Inflammatory macrophage treated with lipopolysaccharide for 4 hours (primary cell): ENCODE measurements at regions not wholly inside any gene's neighbourhood (a gene's known extent, or its start where the extent isn't known, plus 50 kb on each side); places are given as distances from the start of the nearest gene placed in this dataset.

Source experiments
- DNase-seq: peaks from one replicate; pipeline ENCODE4 v3.0.0-alpha.2; 2020

DNA sequence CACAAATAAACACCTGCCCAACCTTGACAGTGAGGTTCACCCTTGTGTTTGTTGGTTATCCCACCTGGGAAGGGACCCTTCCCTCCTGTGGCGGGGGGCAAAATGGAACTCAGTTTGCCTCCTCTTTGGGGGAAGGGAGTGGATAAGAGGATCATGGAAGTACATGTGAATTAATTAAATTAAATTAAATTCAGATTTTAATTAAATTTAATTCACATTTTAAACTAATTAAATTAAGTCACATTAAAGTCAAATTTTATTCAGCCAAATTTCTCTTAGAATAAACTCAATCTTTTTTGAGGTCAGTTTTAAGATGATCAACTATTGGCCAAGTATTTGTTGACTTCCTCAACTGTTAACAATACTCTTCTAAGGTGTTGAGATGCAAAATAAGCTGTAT lies 252.4 kb upstream of the AJAP1 start:
- DNase-seq = no peak

DNA sequence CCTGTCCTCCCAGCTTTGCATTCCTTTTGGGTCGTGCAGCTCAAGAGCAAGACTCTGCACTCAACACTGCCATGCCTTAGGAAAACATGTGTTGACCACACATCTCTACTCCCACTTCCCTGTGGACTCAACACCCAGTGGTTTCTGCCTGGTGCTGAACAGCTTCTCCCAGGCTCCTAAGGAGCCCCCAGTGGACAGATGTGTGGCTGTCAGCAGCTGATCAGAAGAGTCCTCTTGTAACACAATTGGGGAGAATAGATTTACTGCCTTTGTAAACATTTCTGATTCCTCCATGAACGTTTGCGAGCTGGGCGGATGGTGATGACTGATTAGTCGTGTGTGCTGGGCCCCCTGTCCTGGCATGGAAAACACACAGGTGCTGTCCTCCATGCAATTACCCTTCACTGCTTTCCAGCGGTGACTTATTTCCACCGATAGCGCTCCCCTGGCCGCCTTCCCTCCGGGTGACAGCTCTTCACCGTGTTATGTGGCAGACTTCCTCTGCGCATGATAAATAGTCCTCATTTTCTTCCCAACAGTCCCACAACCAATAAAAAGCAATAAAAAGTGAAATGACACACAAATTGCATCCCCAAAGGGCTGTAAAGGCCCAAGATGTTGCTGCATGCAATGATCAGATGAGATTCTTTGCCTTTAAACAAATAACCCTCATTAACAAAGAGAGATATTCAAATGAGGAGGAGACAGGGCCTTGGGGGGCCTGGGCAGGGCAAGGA lies 249.4 kb upstream of the AJAP1 start:
- no peak for DNase-seq

- DNase-seq = no peak
These were observed 246.6 kb upstream of the AJAP1 start for GRCh38 chr1:4407851-4408250.

DNA sequence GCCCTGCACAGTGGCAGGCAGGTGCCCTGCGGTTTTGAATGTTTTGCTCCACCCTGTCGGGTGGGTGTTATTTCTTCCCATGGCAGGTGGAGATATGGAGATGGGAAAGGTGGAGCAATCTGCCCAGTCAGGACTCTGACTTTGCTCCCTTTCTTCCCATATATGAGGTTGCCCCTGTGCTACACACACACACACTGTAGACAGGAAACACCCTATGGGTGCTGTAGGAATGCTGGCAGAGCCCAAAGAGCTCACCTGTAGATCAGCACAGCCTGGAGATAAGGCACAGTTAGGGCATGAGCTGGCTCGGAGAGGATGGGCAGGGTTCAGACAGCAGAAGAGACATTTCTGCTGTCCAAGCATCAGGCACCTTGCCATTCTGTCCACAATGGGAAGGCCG lies 246.0 kb upstream of the AJAP1 start:
- no peak for DNase-seq

DNA sequence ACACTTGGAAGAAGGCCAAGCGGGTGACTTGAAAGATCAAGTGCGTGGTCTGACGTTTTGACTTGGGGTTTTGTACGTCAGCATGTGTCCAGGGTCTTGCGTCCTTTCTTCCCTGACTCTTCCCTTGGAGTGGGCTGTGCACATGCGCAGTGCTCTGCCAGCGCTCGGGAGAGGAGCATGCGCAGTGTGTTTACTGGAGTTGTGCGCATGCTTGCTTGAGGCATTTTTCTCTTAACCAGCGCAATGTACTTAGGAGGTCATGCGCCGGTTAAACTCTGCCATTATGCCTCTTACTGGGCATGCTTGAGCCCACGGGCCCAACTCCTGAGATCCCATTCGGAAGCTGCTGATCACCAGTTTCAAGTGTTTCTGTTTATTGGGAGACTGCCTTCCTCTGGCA lies 242.5 kb upstream of the AJAP1 start:
- DNase-seq = no peak

DNA sequence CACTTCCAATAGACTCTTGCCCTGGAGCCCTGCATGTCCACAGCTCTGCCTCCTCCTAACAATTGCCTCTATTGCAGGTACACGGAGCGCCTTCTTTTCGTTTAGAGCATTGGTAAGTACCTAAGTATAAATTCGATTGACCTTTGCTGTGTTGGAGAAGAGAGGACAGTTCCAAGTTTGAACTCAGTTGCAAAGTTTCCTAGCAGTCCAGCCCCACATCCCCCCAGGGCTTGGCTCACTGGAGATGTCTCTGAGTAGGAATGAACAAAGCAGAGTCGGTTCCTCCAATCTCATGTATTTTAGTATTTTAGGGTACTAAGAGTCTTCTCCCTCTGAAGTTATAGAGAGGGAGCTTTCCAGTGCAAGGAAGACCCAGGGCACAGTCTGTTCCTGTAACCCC lies 238.9 kb upstream of the AJAP1 start:
- DNase-seq = no peak

DNA sequence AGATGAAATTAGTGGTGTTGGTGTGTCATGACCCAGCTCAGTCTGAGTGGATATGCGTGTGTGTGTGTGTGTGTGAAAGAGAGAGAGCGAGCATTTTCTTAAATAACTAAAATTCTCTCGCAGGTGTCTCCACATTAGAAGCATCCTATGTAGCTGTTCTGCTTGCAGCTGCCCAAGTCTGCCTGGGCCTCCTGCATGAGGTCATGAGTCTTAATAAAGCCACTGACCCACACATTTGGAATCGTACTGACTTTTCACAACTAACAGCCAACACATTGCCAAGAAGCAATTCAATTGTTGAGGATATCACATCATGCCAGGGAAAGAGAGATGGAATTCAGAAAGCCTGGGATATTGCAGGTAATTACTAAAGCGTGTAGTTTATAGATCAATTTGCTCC lies 238.2 kb upstream of the AJAP1 start:
- DNase-seq = no peak

DNA sequence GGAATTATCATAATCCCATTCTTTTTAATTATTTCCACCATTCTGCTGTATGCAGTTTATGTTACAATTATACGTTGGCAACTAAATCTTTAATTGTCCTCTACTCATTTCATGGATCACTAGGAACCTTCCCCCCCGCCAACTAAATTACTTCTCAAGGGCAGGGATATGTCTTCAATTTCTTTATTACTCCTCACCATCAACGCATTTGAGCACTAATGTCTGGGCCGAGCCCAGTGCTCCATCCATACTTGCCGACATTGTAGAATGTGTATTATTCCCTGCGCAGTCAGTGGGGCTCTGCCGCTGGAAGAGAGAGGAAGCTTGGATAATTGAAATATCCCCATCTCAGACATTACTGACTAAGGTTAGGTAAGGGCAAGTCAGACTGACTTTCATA lies 236.4 kb upstream of the AJAP1 start:
- no peak for DNase-seq

DNA sequence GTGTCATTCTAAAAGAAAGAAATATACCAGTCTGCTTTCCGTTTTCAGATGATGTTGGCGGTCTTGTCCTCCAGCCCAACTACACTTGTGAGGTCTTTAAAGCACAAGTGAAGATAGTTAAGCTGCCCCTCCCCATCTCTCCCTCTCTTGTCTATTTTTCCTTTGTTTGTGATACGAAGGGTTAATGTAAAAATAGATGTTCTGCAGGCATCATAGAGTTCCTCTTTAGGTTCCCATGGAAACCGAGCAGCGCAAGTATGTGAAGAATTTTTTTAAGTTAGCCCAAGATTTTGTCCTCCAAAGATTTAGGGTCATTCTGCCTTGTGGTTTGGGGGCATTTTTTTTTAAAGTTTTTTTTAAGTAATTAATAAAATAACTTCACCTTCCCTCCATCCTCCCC lies 232.4 kb upstream of the AJAP1 start:
- no peak for DNase-seq

- no peak for DNase-seq
These were observed 231.7 kb upstream of the AJAP1 start for GRCh38 chr1:4422504-4423289.

- DNase-seq = no peak
These were observed 230.2 kb upstream of the AJAP1 start for GRCh38 chr1:4424254-4424653.

GRCh38 chr1:4424766-4425165 lies 229.6 kb upstream of the AJAP1 start:
- no peak for DNase-seq

DNA sequence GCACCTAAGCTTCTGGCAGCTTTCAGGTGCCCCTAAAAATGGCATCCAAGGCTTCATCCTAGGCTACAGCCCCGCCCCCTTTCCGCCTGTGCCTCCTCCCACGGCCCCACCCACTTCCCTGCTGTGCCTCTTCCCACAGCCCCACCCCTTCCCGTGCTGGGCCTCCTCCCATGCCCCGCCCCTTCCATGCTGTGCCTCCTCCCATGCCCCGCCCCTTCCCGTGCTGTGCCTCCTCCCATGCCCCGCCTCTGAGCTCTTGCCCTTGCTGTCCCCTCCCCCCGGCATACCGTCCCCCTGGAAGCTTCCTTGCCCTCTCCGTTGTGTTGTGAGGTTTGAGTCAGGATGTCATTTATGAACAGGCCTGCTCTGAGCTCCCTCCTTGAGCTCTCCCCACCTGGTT lies 228.5 kb upstream of the AJAP1 start:
- no peak for DNase-seq

GRCh38 chr1:4428711-4429110 lies 225.7 kb upstream of the AJAP1 start:
- DNase-seq = no peak

GRCh38 chr1:4430406-4431365 lies 223.7 kb upstream of the AJAP1 start:
- DNase-seq = no peak

DNA sequence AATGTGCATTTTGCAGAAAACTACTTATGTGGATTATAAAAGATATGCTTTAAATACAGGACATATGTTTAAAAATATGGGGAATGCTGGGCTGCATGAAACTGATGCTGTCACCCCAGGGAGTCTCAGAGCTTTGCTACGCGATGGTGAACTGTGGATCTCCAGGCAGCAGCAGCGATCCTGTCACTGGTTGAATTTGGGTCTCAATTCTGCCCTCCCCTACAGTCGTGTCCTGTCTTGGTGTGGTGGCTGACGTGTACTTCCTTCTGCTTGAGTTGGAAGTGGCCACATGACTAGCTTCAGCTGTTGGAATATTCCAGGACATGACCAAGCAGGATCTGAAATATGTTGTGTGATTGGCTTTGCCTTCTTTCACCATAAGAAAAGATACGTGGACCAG lies 222.9 kb upstream of the AJAP1 start:
- DNase-seq = no peak

DNA sequence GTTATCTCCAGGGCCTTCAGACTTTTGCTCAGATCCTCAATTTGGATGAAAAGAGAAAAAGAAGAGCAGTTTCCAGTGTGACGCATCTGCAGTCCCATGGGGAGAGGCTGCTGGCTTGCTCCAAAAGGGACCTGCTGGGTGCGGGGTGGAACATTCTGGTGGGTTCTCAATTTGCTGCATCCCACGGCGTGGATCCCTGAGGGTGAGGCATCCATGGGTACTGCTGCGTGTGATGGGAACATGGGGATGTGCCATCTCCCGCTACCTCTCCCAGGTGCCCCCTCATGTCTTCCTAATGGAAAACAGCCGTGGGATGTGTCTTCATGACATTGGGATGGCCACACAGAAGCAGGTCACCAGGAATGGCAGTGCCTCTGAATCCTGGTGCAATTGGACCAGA lies 221.3 kb upstream of the AJAP1 start:
- no peak for DNase-seq

- DNase-seq = no peak
These were observed 210.3 kb upstream of the AJAP1 start for GRCh38 chr1:4444086-4444485.

DNA sequence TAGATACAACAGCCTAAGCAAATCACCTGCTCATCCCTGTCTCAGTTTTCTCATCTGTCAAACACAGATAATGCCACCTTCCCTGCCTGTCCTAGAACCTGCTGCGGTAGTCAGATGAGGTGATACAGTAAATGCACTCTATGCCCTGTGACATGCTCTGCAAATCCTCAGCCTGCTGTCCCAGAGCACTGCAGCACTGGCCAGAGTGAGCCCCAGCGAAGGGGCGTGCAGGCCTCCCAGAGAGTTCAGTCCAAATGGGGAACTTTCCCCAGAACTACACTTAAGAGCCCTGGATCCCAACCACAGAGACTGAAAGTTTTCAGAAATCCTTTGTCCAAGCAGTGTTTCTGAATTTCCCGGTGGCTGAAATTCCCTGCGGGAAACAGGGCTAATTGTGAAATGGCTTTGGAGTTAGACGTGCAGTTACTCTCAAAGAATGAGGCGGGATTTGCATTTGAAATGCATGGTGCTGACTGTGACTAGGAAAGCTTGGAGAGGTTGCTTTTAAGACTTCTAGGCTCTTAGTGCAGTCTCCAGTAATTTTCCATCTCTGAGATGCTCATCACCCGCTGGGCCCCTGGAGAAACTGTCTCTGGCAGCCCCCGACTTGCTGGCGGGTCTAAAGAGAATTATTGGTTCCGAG lies 206.5 kb upstream of the AJAP1 start:
- no peak for DNase-seq

DNA sequence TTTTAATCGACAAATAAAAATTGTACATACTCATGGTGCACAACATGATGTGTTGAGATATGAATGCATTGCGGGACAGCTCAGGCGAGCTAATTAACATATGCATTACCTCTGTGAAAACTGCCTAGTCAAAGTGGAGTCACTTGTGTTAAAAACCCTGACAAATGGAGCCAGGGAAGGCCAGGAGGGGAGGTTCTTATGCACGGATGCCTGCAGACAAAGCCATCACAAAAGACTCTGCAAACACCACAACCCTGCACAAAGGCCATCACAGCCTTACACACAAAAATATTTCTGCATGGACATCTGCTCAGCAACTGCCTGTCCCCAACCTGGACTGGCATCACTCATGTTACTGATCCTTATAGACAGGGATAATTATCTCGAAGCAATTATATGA lies 204.4 kb upstream of the AJAP1 start:
- no peak for DNase-seq

- no peak for DNase-seq
These were observed 201.7 kb upstream of the AJAP1 start for GRCh38 chr1:4452701-4453100.

- no peak for DNase-seq
These were observed 194.4 kb upstream of the AJAP1 start for GRCh38 chr1:4460052-4460451.

GRCh38 chr1:4460651-4461050 lies 193.8 kb upstream of the AJAP1 start:
- DNase-seq = no peak
